ENCODE measurements at regions not wholly inside any gene's neighbourhood (a gene's known extent, or its start where the extent isn't known, plus 50 kb on each side); places are given as distances from the start of the nearest gene placed in this dataset.

- 88% methylated on average over 1 of the region's 1 CpG for WGBS
- no peak for DNase-seq
- H3K36me3 ChIP-seq (ENCODE audit: control insufficient read depth in 1 of 2, insufficient read depth in 2 of 2, low read depth in 1 of 2, low read length in 2 of 2), result no peaks in the 10 kb centered on the region
Observed at GRCh38 chr2:192854706-192855105, 660.0 kb upstream of the TMEFF2 start.

DNA sequence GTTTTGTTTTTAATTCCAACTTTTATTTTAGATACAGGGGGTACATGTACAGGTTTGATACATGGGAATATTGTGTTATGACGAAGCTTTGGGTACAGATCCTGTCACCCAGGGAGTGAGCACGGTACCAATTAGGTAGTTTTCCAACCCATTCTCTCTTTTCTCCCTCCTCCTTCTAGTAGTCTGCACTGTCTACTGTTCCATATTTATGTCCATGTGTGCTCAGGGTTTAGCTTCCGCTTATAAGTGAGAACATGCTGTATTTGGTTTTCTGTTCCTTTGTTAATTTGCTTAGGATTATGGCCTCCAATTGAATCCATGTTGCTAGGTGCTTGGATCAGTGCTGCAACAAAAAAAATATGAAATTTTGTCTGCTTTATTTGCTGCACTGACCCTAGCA is 659.3 kb upstream of the TMEFF2 start:
- H2AK5ac ChIP-seq (ENCODE audit: low read length, severe bottlenecking), result no peak overlapping the region
- peaks cover 8% of the 10 kb centered on the region for H3K9me3 ChIP-seq (ENCODE audit: control insufficient read depth, low read length)
- no peak overlapping the region for H2BK5ac ChIP-seq (ENCODE audit: low read depth, low read length, poor library complexity, severe bottlenecking)
- no peak overlapping the region for H2BK15ac ChIP-seq (ENCODE audit: low read depth, poor library complexity, severe bottlenecking)
- H3K36me3 ChIP-seq (ENCODE audit: control insufficient read depth in 1 of 2, insufficient read depth in 2 of 2, low read depth in 1 of 2, low read length in 2 of 2), result no peaks in the 10 kb centered on the region
- no peaks in the 10 kb centered on the region for H3K27me3 ChIP-seq (ENCODE audit: control insufficient read depth in 1 of 2, insufficient read depth in 1 of 2, low read length in 2 of 2)
- H4K91ac ChIP-seq (ENCODE audit: low read length), result no peak overlapping the region
- H4K8ac ChIP-seq (ENCODE audit: low read length), result no peak overlapping the region
- H2BK120ac ChIP-seq (ENCODE audit: low read depth, low read length), result no peak overlapping the region
- H2BK12ac ChIP-seq (ENCODE audit: low read length in 2 of 2), result no peak overlapping the region
- H3K27ac ChIP-seq (ENCODE audit: low read length, poor library complexity, severe bottlenecking), result no peak overlapping the region
- H3K4me1 ChIP-seq (ENCODE audit: control insufficient read depth, insufficient read depth, low read depth, low read length), result no peaks in the 10 kb centered on the region
- no peak overlapping the region for H3K14ac ChIP-seq (ENCODE audit: low read length in 2 of 2)
- no peaks in the 10 kb centered on the region for H3K79me1 ChIP-seq (replicated peaks; ENCODE audit: low read length, poor library complexity, severe bottlenecking)
- no peak overlapping the region for H2AFZ ChIP-seq (ENCODE audit: low read depth, low read length)
- DNase-seq, result no peak
- no peak overlapping the region for H3K18ac ChIP-seq (ENCODE audit: low read depth in 1 of 2, low read length in 2 of 2)
- no peak overlapping the region for H3K4me2 ChIP-seq (ENCODE audit: low read length, poor library complexity, severe bottlenecking)
- H3K9ac ChIP-seq (ENCODE audit: low read length), result no peak overlapping the region
- H3K4ac ChIP-seq (ENCODE audit: low read depth in 1 of 2, low read length in 2 of 2), result no peak overlapping the region
- whole genome bisulfite sequencing, result 90% methylated on average over 3 of the region's 3 CpGs
- no peak overlapping the region for H3K4me3 ChIP-seq (ENCODE audit: insufficient read depth in 1 of 2, low read depth in 1 of 2, low read length in 2 of 2)
- no peak overlapping the region for H3K23ac ChIP-seq (ENCODE audit: low read length in 2 of 2)

More at GRCh38 chr2:192854706-192855105, 660.0 kb upstream of the TMEFF2 start:
- Histone ChIP-seq H2AK5ac (ENCODE audit: low read length, severe bottlenecking) (no peak overlapping the region), H2BK120ac (ENCODE audit: low read depth, low read length) (no peak overlapping the region), H3K4me3 (ENCODE audit: insufficient read depth in 1 of 2, low read depth in 1 of 2, low read length in 2 of 2) (no peak overlapping the region), H2AFZ (ENCODE audit: low read depth, low read length) (no peak overlapping the region), H2BK15ac (ENCODE audit: low read depth, poor library complexity, severe bottlenecking) (no peak overlapping the region), H3K4me2 (ENCODE audit: low read length, poor library complexity, severe bottlenecking) (no peak overlapping the region), H3K4ac (ENCODE audit: low read depth in 1 of 2, low read length in 2 of 2) (no peak overlapping the region), H3K4me1 (ENCODE audit: control insufficient read depth, insufficient read depth, low read depth, low read length) (no peaks in the 10 kb centered on the region), H3K79me1 (replicated peaks; ENCODE audit: low read length, poor library complexity, severe bottlenecking) (no peaks in the 10 kb centered on the region), H2BK12ac (ENCODE audit: low read length in 2 of 2) (no peak overlapping the region), H2BK5ac (ENCODE audit: low read depth, low read length, poor library complexity, severe bottlenecking) (no peak overlapping the region), H4K8ac (ENCODE audit: low read length) (no peak overlapping the region), H4K91ac (ENCODE audit: low read length) (no peak overlapping the region), H3K27me3 (ENCODE audit: control insufficient read depth in 1 of 2, insufficient read depth in 1 of 2, low read length in 2 of 2) (no peaks in the 10 kb centered on the region), H3K14ac (ENCODE audit: low read length in 2 of 2) (no peak overlapping the region), H3K9me3 (ENCODE audit: control insufficient read depth, low read length) (peaks cover 8% of the 10 kb centered on the region), H3K27ac (ENCODE audit: low read length, poor library complexity, severe bottlenecking) (no peak overlapping the region), H3K9ac (ENCODE audit: low read length) (no peak overlapping the region), H3K18ac (ENCODE audit: low read depth in 1 of 2, low read length in 2 of 2) (no peak overlapping the region), H3K23ac (ENCODE audit: low read length in 2 of 2) (no peak overlapping the region)

- no peak overlapping the region for H3K4me3 ChIP-seq (ENCODE audit: insufficient read depth in 1 of 2, low read depth in 1 of 2, low read length in 2 of 2)
- no peak overlapping the region for H2BK15ac ChIP-seq (ENCODE audit: low read depth, poor library complexity, severe bottlenecking)
- no peak overlapping the region for H4K91ac ChIP-seq (ENCODE audit: low read length)
- H2AK5ac ChIP-seq (ENCODE audit: low read length, severe bottlenecking), result no peak overlapping the region
- no peaks in the 10 kb centered on the region for H3K79me1 ChIP-seq (replicated peaks; ENCODE audit: low read length, poor library complexity, severe bottlenecking)
- no peak overlapping the region for H3K14ac ChIP-seq (ENCODE audit: low read length in 2 of 2)
- H2BK12ac ChIP-seq (ENCODE audit: low read length in 2 of 2), result no peak overlapping the region
- no peak overlapping the region for H3K4ac ChIP-seq (ENCODE audit: low read depth in 1 of 2, low read length in 2 of 2)
- H3K18ac ChIP-seq (ENCODE audit: low read depth in 1 of 2, low read length in 2 of 2), result no peak overlapping the region
- no peaks in the 10 kb centered on the region for H3K36me3 ChIP-seq (ENCODE audit: control insufficient read depth in 1 of 2, insufficient read depth in 2 of 2, low read depth in 1 of 2, low read length in 2 of 2)
- H2BK120ac ChIP-seq (ENCODE audit: low read depth, low read length), result no peak overlapping the region
- H3K27me3 ChIP-seq (ENCODE audit: control insufficient read depth in 1 of 2, insufficient read depth in 1 of 2, low read length in 2 of 2), result no peaks in the 10 kb centered on the region
- H3K9ac ChIP-seq (ENCODE audit: low read length), result no peak overlapping the region
- H2AFZ ChIP-seq (ENCODE audit: low read depth, low read length), result no peak overlapping the region
- H3K4me2 ChIP-seq (ENCODE audit: low read length, poor library complexity, severe bottlenecking), result no peak overlapping the region
- 76% methylated on average over 5 of the region's 6 CpGs for WGBS
- H3K27ac ChIP-seq (ENCODE audit: low read length, poor library complexity, severe bottlenecking), result no peak overlapping the region
- H2BK5ac ChIP-seq (ENCODE audit: low read depth, low read length, poor library complexity, severe bottlenecking), result no peak overlapping the region
- no peaks in the 10 kb centered on the region for H3K4me1 ChIP-seq (ENCODE audit: control insufficient read depth, insufficient read depth, low read depth, low read length)
- no peak overlapping the region for H3K23ac ChIP-seq (ENCODE audit: low read length in 2 of 2)
- DNase-seq, result no peak
- no peak overlapping the region for H4K8ac ChIP-seq (ENCODE audit: low read length)
- peaks cover 3% of the 10 kb centered on the region for H3K9me3 ChIP-seq (ENCODE audit: control insufficient read depth, low read length)
Observed at GRCh38 chr2:192828947-192829346, 634.2 kb upstream of the TMEFF2 start.

DNA sequence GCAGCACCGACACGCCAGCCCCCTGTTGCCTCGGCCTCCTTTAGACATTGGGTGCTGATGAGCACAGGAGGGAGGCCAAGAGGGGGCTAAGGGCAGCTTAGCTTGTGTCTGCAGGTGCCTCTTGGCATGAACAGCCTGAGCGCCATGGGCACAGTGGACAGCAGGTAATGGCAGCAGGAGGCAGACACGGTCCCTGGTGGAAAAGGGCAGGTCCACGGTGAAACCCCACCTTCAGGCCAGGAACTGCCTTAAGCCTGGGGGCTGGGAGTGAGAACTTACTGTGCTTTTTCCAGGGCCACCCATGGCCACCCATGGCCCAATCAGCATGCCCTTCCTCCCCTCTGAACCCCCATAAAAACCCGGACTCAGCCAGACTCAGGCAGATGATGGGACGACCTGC is 633.4 kb upstream of the TMEFF2 start:
- H2BK120ac ChIP-seq (ENCODE audit: low read depth, low read length), result no peak overlapping the region
- no peak overlapping the region for H3K14ac ChIP-seq (ENCODE audit: low read length in 2 of 2)
- H2BK12ac ChIP-seq (ENCODE audit: low read length in 2 of 2), result no peak overlapping the region
- no peak overlapping the region for H3K4me2 ChIP-seq (ENCODE audit: low read length, poor library complexity, severe bottlenecking)
- no peaks in the 10 kb centered on the region for H3K79me1 ChIP-seq (replicated peaks; ENCODE audit: low read length, poor library complexity, severe bottlenecking)
- H3K9me3 ChIP-seq (ENCODE audit: control insufficient read depth, low read length), result peaks cover 3% of the 10 kb centered on the region
- H3K4me3 ChIP-seq (ENCODE audit: insufficient read depth in 1 of 2, low read depth in 1 of 2, low read length in 2 of 2), result no peak overlapping the region
- no peak overlapping the region for H4K91ac ChIP-seq (ENCODE audit: low read length)
- no peak overlapping the region for H2AFZ ChIP-seq (ENCODE audit: low read depth, low read length)
- no peak overlapping the region for H3K9ac ChIP-seq (ENCODE audit: low read length)
- H3K36me3 ChIP-seq (ENCODE audit: control insufficient read depth in 1 of 2, insufficient read depth in 2 of 2, low read depth in 1 of 2, low read length in 2 of 2), result no peaks in the 10 kb centered on the region
- H3K4me1 ChIP-seq (ENCODE audit: control insufficient read depth, insufficient read depth, low read depth, low read length), result no peaks in the 10 kb centered on the region
- WGBS, result 85% methylated on average over 8 of the region's 8 CpGs
- H2BK15ac ChIP-seq (ENCODE audit: low read depth, poor library complexity, severe bottlenecking), result no peak overlapping the region
- H3K27ac ChIP-seq (ENCODE audit: low read length, poor library complexity, severe bottlenecking), result no peak overlapping the region
- no peak overlapping the region for H3K18ac ChIP-seq (ENCODE audit: low read depth in 1 of 2, low read length in 2 of 2)
- H3K4ac ChIP-seq (ENCODE audit: low read depth in 1 of 2, low read length in 2 of 2), result no peak overlapping the region
- no peak overlapping the region for H2BK5ac ChIP-seq (ENCODE audit: low read depth, low read length, poor library complexity, severe bottlenecking)
- H2AK5ac ChIP-seq (ENCODE audit: low read length, severe bottlenecking), result no peak overlapping the region
- no peaks in the 10 kb centered on the region for H3K27me3 ChIP-seq (ENCODE audit: control insufficient read depth in 1 of 2, insufficient read depth in 1 of 2, low read length in 2 of 2)
- no peak overlapping the region for H4K8ac ChIP-seq (ENCODE audit: low read length)
- no peak for DNase-seq
- H3K23ac ChIP-seq (ENCODE audit: low read length in 2 of 2), result no peak overlapping the region
